SJSA1 (cell line): ENCODE measurements at regions not wholly inside any gene's neighbourhood (a gene's known extent, or its start where the extent isn't known, plus 50 kb on each side); places are given as distances from the start of the nearest gene placed in this dataset.

Source experiments
- DNase-seq, 2 experiments: peaks; one replicate each; pipeline ENCODE4 v3.0.0-alpha.2; 2015 to 2020; ENCODE audit warnings: low spot score in 2 of 2, low read depth in 1 of 2
- H3K27ac ChIP-seq: fragments of 250-450 bp; sonication (Bioruptor Pico); 2 replicates; pipeline ENCODE4 v1.5.1; 2020; ENCODE audit warnings: mild to moderate bottlenecking, moderate library complexity
- H3K27me3 ChIP-seq: fragments of 250-450 bp; sonication (Bioruptor Pico); replicated peaks from 2 replicates; pipeline ENCODE4 v1.5.1; 2020; ENCODE audit warnings: mild to moderate bottlenecking, moderate library complexity
- H3K36me3 ChIP-seq: fragments of 250-450 bp; sonication (Bioruptor Pico); 2 replicates; pipeline ENCODE4 v1.5.1; 2020; ENCODE audit warnings: mild to moderate bottlenecking
- H3K4me1 ChIP-seq: fragments of 250-450 bp; sonication (Bioruptor Pico); replicated peaks from 2 replicates; pipeline ENCODE4 v1.6.1; 2021; ENCODE audit warnings: mild to moderate bottlenecking
- H3K4me3 ChIP-seq: fragments of 250-450 bp; sonication (Bioruptor Pico); 2 replicates; pipeline ENCODE4 v1.5.1; 2020; ENCODE audit warnings: mild to moderate bottlenecking
- H3K9me3 ChIP-seq: fragments of 250-450 bp; sonication (Bioruptor Pico); replicated peaks from 2 replicates; pipeline ENCODE4 v1.5.1; 2020; ENCODE audit warnings: mild to moderate bottlenecking

GRCh38 chr14:95466506-95466905 is 49.9 kb downstream of the SYNE3 start:
- Histone ChIP-seq H3K4me3 (no peak overlapping the region), H3K27ac (no peak overlapping the region), H3K36me3 (peaks cover 4% of the 10 kb centered on the region), H3K27me3 (no peaks in the 10 kb centered on the region), H3K9me3 (no peaks in the 10 kb centered on the region), H3K4me1 (peaks cover 4% of the 10 kb centered on the region)
- DNase-seq = no peak

- Histone ChIP-seq H3K36me3 (peaks cover 4% of the 10 kb centered on the region), H3K4me3 (no peak overlapping the region), H3K27me3 (no peaks in the 10 kb centered on the region), H3K9me3 (no peaks in the 10 kb centered on the region), H3K27ac (no peak overlapping the region), H3K4me1 (peaks cover 10% of the 10 kb centered on the region)
- DNase-seq = no peak
Observed at GRCh38 chr14:95465936-95466335, 50.5 kb downstream of the SYNE3 start.

- H3K27ac ChIP-seq = no peak overlapping the region
- H3K9me3 ChIP-seq = no peaks in the 10 kb centered on the region
- no peaks in the 10 kb centered on the region for H3K27me3 ChIP-seq
- peaks cover 14% of the 10 kb centered on the region for H3K4me1 ChIP-seq
- no peak for DNase-seq
- no peak overlapping the region for H3K4me3 ChIP-seq
- H3K36me3 ChIP-seq = peaks cover 4% of the 10 kb centered on the region
Observed at GRCh38 chr14:95465358-95465757, 51.1 kb downstream of the SYNE3 start.

- Histone ChIP-seq H3K36me3 (no peaks in the 10 kb centered on the region), H3K9me3 (no peaks in the 10 kb centered on the region), H3K27me3 (no peaks in the 10 kb centered on the region), H3K27ac (no peak overlapping the region), H3K4me3 (no peak overlapping the region), H3K4me1 (peaks cover 14% of the 10 kb centered on the region)
- DNase-seq = no peak
Observed at GRCh38 chr14:95464514-95464913, 51.9 kb downstream of the SYNE3 start.

- H3K36me3 ChIP-seq = no peaks in the 10 kb centered on the region
- H3K4me3 ChIP-seq = no peak overlapping the region
- DNase-seq = no peak
- peaks cover 14% of the 10 kb centered on the region for H3K4me1 ChIP-seq
- H3K27ac ChIP-seq = no peak overlapping the region
- no peaks in the 10 kb centered on the region for H3K9me3 ChIP-seq
- no peaks in the 10 kb centered on the region for H3K27me3 ChIP-seq
Observed at GRCh38 chr14:95464103-95464502, 52.3 kb downstream of the SYNE3 start.

- Histone ChIP-seq H3K36me3 (no peaks in the 10 kb centered on the region), H3K9me3 (no peaks in the 10 kb centered on the region), H3K4me3 (no peak overlapping the region), H3K27me3 (no peaks in the 10 kb centered on the region), H3K4me1 (peaks cover 14% of the 10 kb centered on the region), H3K27ac (no peak overlapping the region)
- no peak for DNase-seq
Observed at GRCh38 chr14:95463171-95463901, 53.1 kb downstream of the SYNE3 start.

- Histone ChIP-seq H3K4me3 (no peak overlapping the region), H3K9me3 (no peaks in the 10 kb centered on the region), H3K4me1 (peaks cover 14% of the 10 kb centered on the region), H3K36me3 (no peaks in the 10 kb centered on the region), H3K27me3 (no peaks in the 10 kb centered on the region), H3K27ac (no peak overlapping the region)
- no peak for DNase-seq
Observed at GRCh38 chr14:95462491-95462890, 54.0 kb downstream of the SYNE3 start.

- H3K9me3 ChIP-seq = no peaks in the 10 kb centered on the region
- H3K27me3 ChIP-seq = no peaks in the 10 kb centered on the region
- no peak overlapping the region for H3K4me3 ChIP-seq
- no peak overlapping the region for H3K27ac ChIP-seq
- no peaks in the 10 kb centered on the region for H3K36me3 ChIP-seq
- DNase-seq = peak; percentile 60 to 81
- H3K4me1 ChIP-seq = peaks cover 14% of the 10 kb centered on the region
Observed at GRCh38 chr14:95460647-95461478, 55.6 kb downstream of the SYNE3 start.

GRCh38 chr14:95458906-95459305 is 57.5 kb downstream of the SYNE3 start:
- no peak for DNase-seq
- H3K27ac ChIP-seq = no peak overlapping the region
- no peak overlapping the region for H3K4me3 ChIP-seq
- H3K36me3 ChIP-seq = no peaks in the 10 kb centered on the region
- H3K27me3 ChIP-seq = no peaks in the 10 kb centered on the region
- H3K4me1 ChIP-seq = peaks cover 14% of the 10 kb centered on the region
- no peaks in the 10 kb centered on the region for H3K9me3 ChIP-seq

- no peak for DNase-seq
- Histone ChIP-seq H3K4me1 (peaks cover 14% of the 10 kb centered on the region), H3K4me3 (no peak overlapping the region)
Observed at GRCh38 chr14:95458459-95458858, 58.0 kb downstream of the SYNE3 start.

GRCh38 chr14:95456281-95456680 is 60.2 kb downstream of the SYNE3 start:
- no peaks in the 10 kb centered on the region for H3K9me3 ChIP-seq
- H3K27me3 ChIP-seq = no peaks in the 10 kb centered on the region
- H3K4me3 ChIP-seq = no peak overlapping the region
- H3K4me1 ChIP-seq = peaks cover 8% of the 10 kb centered on the region
- DNase-seq = no peak
- peaks cover 8% of the 10 kb centered on the region; the same call in 1 of the 2 replicates for H3K36me3 ChIP-seq
- H3K27ac ChIP-seq = no peak overlapping the region

More at GRCh38 chr14:95458459-95458858, 58.0 kb downstream of the SYNE3 start:
- no peak overlapping the region for H3K27ac ChIP-seq
- no peaks in the 10 kb centered on the region for H3K27me3 ChIP-seq
- no peaks in the 10 kb centered on the region for H3K9me3 ChIP-seq
- H3K36me3 ChIP-seq = no peaks in the 10 kb centered on the region

- Histone ChIP-seq H3K4me1 (no peaks in the 10 kb centered on the region), H3K4me3 (no peak overlapping the region), H3K36me3 (peaks cover 8% of the 10 kb centered on the region; the same call in 1 of the 2 replicates), H3K27me3 (no peaks in the 10 kb centered on the region), H3K9me3 (no peaks in the 10 kb centered on the region), H3K27ac (no peak overlapping the region)
- no peak for DNase-seq
Observed at GRCh38 chr14:95455246-95455645, 61.2 kb downstream of the SYNE3 start.

- H3K27ac ChIP-seq = no peak overlapping the region
- no peak for DNase-seq
- H3K36me3 ChIP-seq = peaks cover 13% of the 10 kb centered on the region
- no peaks in the 10 kb centered on the region for H3K9me3 ChIP-seq
- no peaks in the 10 kb centered on the region for H3K27me3 ChIP-seq
- H3K4me3 ChIP-seq = no peak overlapping the region
- no peaks in the 10 kb centered on the region for H3K4me1 ChIP-seq
Observed at GRCh38 chr14:95453713-95453980, 62.8 kb downstream of the SYNE3 start.

GRCh38 chr14:95452893-95453712 is 63.3 kb downstream of the SYNE3 start:
- Histone ChIP-seq H3K36me3 (peaks cover 13% of the 10 kb centered on the region), H3K27ac (no peak overlapping the region), H3K4me1 (no peaks in the 10 kb centered on the region), H3K4me3 (no peak overlapping the region), H3K9me3 (no peaks in the 10 kb centered on the region), H3K27me3 (no peaks in the 10 kb centered on the region)
- no peak for DNase-seq
